C4-2B (cell line): ENCODE measurements at regions not wholly inside any gene's neighbourhood (a gene's known extent, or its start where the extent isn't known, plus 50 kb on each side); places are given as distances from the start of the nearest gene placed in this dataset.
A peak's percentile ranks its signal among the peaks of the same experiment; 100 is the strongest.

Source experiments
- CTCF ChIP-seq: fragments of 450-650 bp; conservative IDR thresholded peaks from 2 replicates; pipeline ENCODE4 v1.5.1; 2017; ENCODE audit warnings: mild to moderate bottlenecking
- ZFX ChIP-seq: fragments of 450-650 bp; IDR thresholded peaks from 2 replicates; pipeline ENCODE4 v1.6.1; 2017

- TF ChIP-seq CTCF (peak; percentile 34), ZFX (no peak)
Observed at GRCh38 chr2:53609551-53609950, 158.1 kb upstream of the CHAC2 start.
